Activated naive CD4-positive, alpha-beta T cell treated with anti-CD3 and anti-CD28 coated beads, Interleukin-2, amount 50 U/mL, for 72 hours (primary cell): ENCODE measurements at regions not wholly inside any gene's neighbourhood (a gene's known extent, or its start where the extent isn't known, plus 50 kb on each side); places are given as distances from the start of the nearest gene placed in this dataset.
"Not testable (repeated sequence)": the region's sequence is repeated elsewhere in the genome, so short reads cannot be mapped to it uniquely, and the experiment has no call there.

ENCODE experiments used
- ATAC-seq, 2 donors: fragments of 150-1000 bp; cut with Tn5 transposase; 2 replicates each; pipeline ENCODE4 v1.10.0; 2021; ENCODE audit warnings: mild to moderate bottlenecking in 2 of 2, moderate library complexity in 2 of 2
- DNase-seq, 2 donors: peaks; one replicate each; pipeline ENCODE4 v3.0.0; 2021 to 2022; ENCODE audit warnings: low spot score in 2 of 2
- H3K27ac Mint-ChIP-seq, 2 donors: one replicate each; pipeline ENCODE4 v1.8.0; 2022; ENCODE audit warnings: mild to moderate bottlenecking in 2 of 2, mixed read lengths in 2 of 2
- H3K36me3 Mint-ChIP-seq, 2 donors: one replicate each; pipeline ENCODE4 v1.8.0; 2022; ENCODE audit warnings: mixed read lengths in 2 of 2
- H3K9me3 Mint-ChIP-seq, 2 donors: one replicate each; pipeline ENCODE4 v1.8.0; 2022; ENCODE audit warnings: mixed read lengths in 2 of 2

GRCh38 chr10:30208330-30208729 lies 140.7 kb downstream of the MTPAP start:
- ATAC-seq: no peak

DNA sequence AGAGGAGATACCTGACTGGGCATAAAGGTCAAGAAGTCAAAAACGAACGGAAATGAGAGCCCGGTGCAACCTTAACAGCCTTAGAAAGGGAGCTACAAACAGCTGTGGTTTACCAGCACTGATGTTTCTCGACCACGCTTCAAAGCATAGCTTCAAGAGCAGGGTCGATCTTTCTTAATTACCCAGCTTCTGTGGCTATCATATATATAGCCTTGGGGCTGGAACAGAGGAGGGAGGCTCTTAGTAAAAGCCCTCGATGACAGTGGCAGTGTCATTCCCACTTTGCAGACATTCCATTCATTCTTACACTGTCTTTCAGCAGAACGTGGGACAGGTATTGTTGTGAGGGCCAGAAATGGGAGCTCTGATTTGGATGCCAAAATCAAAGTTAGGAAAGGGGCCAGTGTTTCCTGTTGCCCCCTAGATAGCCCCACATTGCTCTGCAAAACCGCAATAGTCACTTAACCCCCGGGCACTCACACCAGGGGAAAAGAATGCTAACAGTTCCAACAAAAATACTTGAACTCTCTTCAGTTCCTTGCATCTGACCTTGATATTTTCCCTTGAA lies 141.5 kb downstream of the MTPAP start:
- no peaks in the 10 kb centered on the region for H3K36me3 Mint-ChIP-seq
- no peak overlapping the region for H3K27ac Mint-ChIP-seq
- peaks cover 0 to 4% of the 10 kb centered on the region in 2 donors for H3K9me3 Mint-ChIP-seq
- ATAC-seq (no peak), DNase-seq (no peak)

More at GRCh38 chr10:30208330-30208729, 140.7 kb downstream of the MTPAP start:
- no peaks in the 10 kb centered on the region for H3K36me3 Mint-ChIP-seq
- H3K9me3 Mint-ChIP-seq: peaks cover 0 to 4% of the 10 kb centered on the region in 2 donors
- DNase-seq: no peak
- no peak overlapping the region for H3K27ac Mint-ChIP-seq

- DNase-seq (no peak), ATAC-seq (no peak)
- H3K9me3 Mint-ChIP-seq: peaks cover 0 to 4% of the 10 kb centered on the region in 2 donors
- H3K27ac Mint-ChIP-seq: no peak overlapping the region
- no peaks in the 10 kb centered on the region for H3K36me3 Mint-ChIP-seq
Observed at GRCh38 chr10:30200017-30200415, 140.6 kb upstream of the JCAD start.

- H3K36me3 Mint-ChIP-seq: no peaks in the 10 kb centered on the region
- ATAC-seq: no peak
- no peak overlapping the region for H3K27ac Mint-ChIP-seq
- no peak for DNase-seq
- H3K9me3 Mint-ChIP-seq: peaks cover 0 to 4% of the 10 kb centered on the region in 2 donors
Observed at GRCh38 chr10:30199376-30200016, 140.1 kb upstream of the JCAD start.

DNA sequence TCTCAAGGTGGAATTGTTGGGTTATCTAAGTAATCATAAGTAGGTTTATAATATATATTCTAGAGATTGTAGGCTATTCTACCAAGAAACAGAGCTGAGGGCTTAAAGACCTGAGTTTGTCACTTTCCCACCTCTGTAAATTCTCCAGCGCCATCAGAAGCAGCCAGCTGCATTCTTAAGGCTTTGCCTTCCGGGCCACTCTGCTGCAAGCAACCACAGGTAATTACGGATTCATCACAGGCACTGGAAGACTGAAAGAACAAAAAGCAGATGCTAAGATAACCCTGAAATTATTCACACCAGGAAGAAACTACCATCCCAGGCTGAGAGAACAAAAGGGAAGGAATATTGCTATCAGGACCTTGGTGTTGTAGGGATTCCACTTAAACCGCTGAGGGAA lies 137.8 kb upstream of the JCAD start:
- no peaks in the 10 kb centered on the region for H3K36me3 Mint-ChIP-seq

DNA sequence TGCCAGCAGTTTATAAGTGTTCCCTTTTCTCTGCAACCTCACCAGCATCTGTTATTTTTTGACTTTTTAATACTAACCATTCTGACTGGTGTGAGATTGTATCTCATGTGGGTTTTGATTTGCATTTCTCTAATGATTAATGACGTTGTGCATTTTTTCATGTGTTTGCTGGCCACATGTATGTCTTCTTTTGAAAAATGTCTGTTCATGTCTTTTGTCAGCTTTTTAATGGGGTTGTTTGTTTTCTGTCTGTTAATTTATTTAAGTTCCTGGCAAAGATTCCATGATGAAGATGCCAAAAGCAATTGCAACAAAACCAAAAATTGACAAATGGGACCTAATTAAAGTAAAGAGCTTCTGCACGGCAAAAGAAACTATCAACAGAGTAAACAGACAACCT lies 137.2 kb upstream of the JCAD start:
- not testable (repeated sequence) for H3K9me3 Mint-ChIP-seq, H3K36me3 Mint-ChIP-seq, H3K27ac Mint-ChIP-seq, DNase-seq, ATAC-seq

More for the DNA sequence above, 137.8 kb upstream of the JCAD start:
- ATAC-seq (no peak), DNase-seq (no peak)
- Mint-ChIP-seq H3K27ac (no peak overlapping the region), H3K9me3 (no peaks in the 10 kb centered on the region)

DNA sequence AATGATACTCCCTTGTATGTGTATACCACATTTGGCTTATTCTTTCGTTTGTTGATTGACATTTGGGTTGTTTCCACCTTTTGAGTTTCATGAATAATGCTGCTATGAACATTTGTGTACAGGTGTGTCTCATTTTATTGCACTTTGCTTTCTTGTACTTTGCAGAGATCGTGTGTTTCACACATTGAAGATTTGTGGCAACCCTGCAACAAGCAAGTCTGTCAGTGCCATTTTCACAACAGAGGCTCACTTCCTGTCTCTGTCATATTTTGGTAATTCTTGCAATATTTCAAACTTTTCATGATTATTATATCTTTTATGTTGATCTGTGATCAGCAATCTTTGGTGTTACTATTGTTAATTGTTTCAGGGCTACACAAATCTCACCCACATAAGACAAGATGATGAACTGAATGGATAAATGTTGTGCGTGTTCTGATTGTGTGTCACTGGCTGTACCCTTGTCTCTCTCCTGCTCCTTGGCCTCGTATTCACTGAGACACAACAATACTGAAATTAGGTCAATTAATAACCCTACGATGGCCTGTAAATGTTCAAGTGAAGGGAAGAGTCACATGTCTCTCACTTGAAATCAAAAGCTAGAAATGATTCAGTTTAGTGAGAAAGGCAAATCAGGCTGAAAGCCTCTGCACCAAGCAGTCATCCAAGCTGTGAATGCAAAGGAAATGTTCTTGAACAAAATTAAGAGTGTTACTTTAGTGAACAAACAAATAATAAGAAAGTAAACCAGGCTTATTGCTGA lies 133.6 kb upstream of the JCAD start:
- DNase-seq (no peak), ATAC-seq (no peak)
- H3K36me3 Mint-ChIP-seq: no peaks in the 10 kb centered on the region
- no peaks in the 10 kb centered on the region for H3K9me3 Mint-ChIP-seq
- no peak overlapping the region for H3K27ac Mint-ChIP-seq

- ATAC-seq: no peak
- no peak overlapping the region for H3K27ac Mint-ChIP-seq
- no peak for DNase-seq
- no peaks in the 10 kb centered on the region for H3K36me3 Mint-ChIP-seq
- H3K9me3 Mint-ChIP-seq: no peaks in the 10 kb centered on the region
Observed at GRCh38 chr10:30190577-30191552, 131.5 kb upstream of the JCAD start.

DNA sequence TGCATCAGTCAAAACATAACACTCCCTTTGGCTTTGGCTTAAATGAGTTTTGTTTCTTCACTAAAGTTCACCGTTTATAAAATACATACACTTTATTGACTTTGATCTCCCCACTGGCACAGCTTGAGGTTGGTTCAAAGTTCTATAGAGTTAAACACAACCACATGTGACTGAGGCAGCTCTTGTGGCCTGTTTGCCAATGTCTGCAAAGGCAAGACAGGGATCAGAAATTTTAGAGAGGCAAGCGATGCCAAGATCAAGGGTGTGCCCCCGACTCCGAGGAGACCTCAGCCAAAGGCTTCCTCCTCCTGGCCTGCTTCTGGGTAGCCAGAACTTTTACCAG lies 129.8 kb upstream of the JCAD start:
- no peak for DNase-seq
- Mint-ChIP-seq H3K36me3 (no peaks in the 10 kb centered on the region), H3K9me3 (no peaks in the 10 kb centered on the region), H3K27ac (no peak overlapping the region)
- no peak for ATAC-seq

DNA sequence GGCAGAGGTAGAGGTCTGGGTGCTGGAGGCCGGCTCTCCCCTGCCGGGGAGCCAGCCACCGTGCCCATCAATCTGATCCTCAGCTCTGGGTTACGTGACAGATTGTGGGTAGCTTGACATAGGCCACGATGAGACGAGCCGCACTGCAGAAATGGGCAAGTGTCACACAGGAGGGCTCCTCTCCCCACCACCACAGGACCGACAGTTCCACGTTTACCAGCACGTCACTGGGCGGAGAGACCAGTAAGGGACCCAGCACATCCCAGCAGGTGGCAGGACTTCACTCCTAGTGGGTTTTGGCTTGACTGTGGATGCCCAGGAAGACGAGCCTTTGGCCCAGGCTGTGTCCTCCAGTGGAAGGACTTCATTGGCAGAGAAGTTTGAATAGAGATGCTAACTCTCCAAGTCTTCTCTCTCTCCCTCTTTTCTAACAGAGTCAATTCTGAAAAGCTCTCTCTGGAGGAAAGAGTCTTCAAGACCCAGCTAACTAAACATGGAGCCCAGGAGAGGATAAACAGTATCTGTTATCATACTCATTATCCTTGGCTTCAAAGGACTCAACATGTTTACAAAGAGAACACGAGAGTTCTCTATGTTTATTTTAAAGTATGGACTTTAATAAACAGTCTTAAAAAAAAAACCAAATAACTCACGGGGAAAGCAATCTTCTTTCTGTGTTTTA lies 129.3 kb upstream of the JCAD start:
- ATAC-seq: no peak
- no peak for DNase-seq

DNA sequence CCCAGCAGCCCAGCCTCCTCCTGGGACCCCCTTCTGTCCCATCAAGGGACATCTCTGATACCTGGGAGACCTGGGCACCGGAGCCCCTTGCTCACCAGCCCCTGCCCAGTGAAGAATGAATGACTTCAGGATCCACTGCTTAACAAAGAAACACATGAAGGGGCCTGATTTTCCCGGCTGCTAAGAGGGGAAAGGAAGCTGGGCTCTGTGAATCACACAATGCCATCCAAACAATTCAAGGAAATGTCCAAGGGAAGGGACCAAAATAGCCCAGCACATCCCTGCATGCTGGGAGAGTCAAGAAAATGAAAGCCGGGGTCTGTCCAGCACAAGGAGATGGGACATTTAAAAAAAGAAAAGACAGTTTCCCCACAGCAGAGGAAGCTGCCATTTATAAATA lies 128.7 kb upstream of the JCAD start:
- Mint-ChIP-seq H3K9me3 (no peaks in the 10 kb centered on the region), H3K36me3 (no peaks in the 10 kb centered on the region), H3K27ac (no peak overlapping the region)
- ATAC-seq: no peak
- no peak for DNase-seq

More for the DNA sequence above, 129.3 kb upstream of the JCAD start:
- H3K9me3 Mint-ChIP-seq: no peaks in the 10 kb centered on the region
- no peaks in the 10 kb centered on the region for H3K36me3 Mint-ChIP-seq
- no peak overlapping the region for H3K27ac Mint-ChIP-seq

- ATAC-seq: no peak
- no peaks in the 10 kb centered on the region for H3K36me3 Mint-ChIP-seq
- H3K9me3 Mint-ChIP-seq: no peaks in the 10 kb centered on the region
- DNase-seq: no peak
- H3K27ac Mint-ChIP-seq: no peak overlapping the region
Observed at GRCh38 chr10:30187010-30187409, 127.6 kb upstream of the JCAD start.

- DNase-seq (no peak), ATAC-seq (no peak)
- H3K9me3 Mint-ChIP-seq: no peaks in the 10 kb centered on the region
- H3K36me3 Mint-ChIP-seq: no peaks in the 10 kb centered on the region
- H3K27ac Mint-ChIP-seq: no peak overlapping the region
Observed at GRCh38 chr10:30186371-30186875, 127.0 kb upstream of the JCAD start.

GRCh38 chr10:30185916-30186315 lies 126.5 kb upstream of the JCAD start:
- no peaks in the 10 kb centered on the region for H3K9me3 Mint-ChIP-seq
- no peak for DNase-seq
- no peak for ATAC-seq
- no peaks in the 10 kb centered on the region for H3K36me3 Mint-ChIP-seq
- no peak overlapping the region for H3K27ac Mint-ChIP-seq

- H3K9me3 Mint-ChIP-seq: no peaks in the 10 kb centered on the region
- peak overlapping the region in 1 of 2 donors; percentile 24 for H3K27ac Mint-ChIP-seq
- ATAC-seq: no peak
- DNase-seq: no peak
- no peaks in the 10 kb centered on the region for H3K36me3 Mint-ChIP-seq
Observed at GRCh38 chr10:30185341-30185740, 126.0 kb upstream of the JCAD start.

GRCh38 chr10:30184397-30185033 lies 125.1 kb upstream of the JCAD start:
- no peaks in the 10 kb centered on the region for H3K36me3 Mint-ChIP-seq

More at GRCh38 chr10:30184397-30185033, 125.1 kb upstream of the JCAD start:
- no peak overlapping the region for H3K27ac Mint-ChIP-seq
- no peak for ATAC-seq
- DNase-seq: no peak
- H3K9me3 Mint-ChIP-seq: no peaks in the 10 kb centered on the region
